IMR-90 (cell line): ENCODE measurements at regions not wholly inside any gene's neighbourhood (a gene's known extent, or its start where the extent isn't known, plus 50 kb on each side); places are given as distances from the start of the nearest gene placed in this dataset.

Experiments
- ATAC-seq: fragments of 200-7000 bp; cut with Tn5 transposase; 2 replicates; pipeline ENCODE4 v1.9.1; 2020; ENCODE audit warnings: low read depth, mild to moderate bottlenecking, moderate library complexity
- BruUV-seq: library from RNA; stranded (reverse); fragments of 400-500 nt; replicated peaks from 2 replicates; lab custom pipeline; 2021; lab: Mats Ljungman, UMichigan
- CTCF ChIA-PET: fragments of 300-600 bp; formaldehyde crosslinking; extraction: SDS; loops from one replicate; lab custom pipeline; 2021; ENCODE audit warnings: antibody characterized with exemption; lab: Yijun Ruan, JAX
- POLR2A ChIA-PET: fragments of 300-600 bp; sonication (Branson Sonifier 250); formaldehyde crosslinking; loops from one replicate; lab custom pipeline; 2022; ENCODE audit warnings: antibody characterized with exemption; ENCODE audit not compliant: unreplicated experiment; lab: Charles Lee
- DNase-seq: peaks from one replicate; pipeline ENCODE4 v3.0.0; 2013
- H2AFZ ChIP-seq: replicated peaks from 2 replicates; pipeline ENCODE3; 2013; ENCODE audit warnings: low read length, mild to moderate bottlenecking; ENCODE audit not compliant: poor library complexity
- H2AK5ac ChIP-seq: 2 replicates; pipeline ENCODE4 v1.6.1; 2013; ENCODE audit warnings: low read depth, low read length, inconsistent platforms
- H2AK9ac ChIP-seq: replicated peaks from 2 replicates; pipeline ENCODE3; 2013; ENCODE audit warnings: mild to moderate bottlenecking, low read depth, low read length, moderate library complexity; ENCODE audit not compliant: poor library complexity
- H2BK120ac ChIP-seq: 2 replicates; pipeline ENCODE4 v1.6.1; 2013; ENCODE audit warnings: low read depth, low read length, inconsistent platforms
- H2BK15ac ChIP-seq: 3 replicates; pipeline ENCODE4 v1.6.1; 2013; ENCODE audit warnings: low read depth, low read length, inconsistent platforms
- H2BK20ac ChIP-seq: 2 replicates; pipeline ENCODE4 v1.6.1; 2013; ENCODE audit warnings: low read depth, mild to moderate bottlenecking, inconsistent platforms, low read length, moderate library complexity
- H2BK5ac ChIP-seq: 2 replicates; pipeline ENCODE4 v1.6.1; 2013; ENCODE audit warnings: mild to moderate bottlenecking, low read depth, low read length, inconsistent platforms; ENCODE audit not compliant: poor library complexity, severe bottlenecking
- H3K14ac ChIP-seq: replicated peaks from 2 replicates; pipeline ENCODE4 v1.6.1; 2013; ENCODE audit warnings: low read depth, low read length, inconsistent platforms
- H3K18ac ChIP-seq: 2 replicates; pipeline ENCODE4 v1.6.1; 2013; ENCODE audit warnings: low read depth, low read length, control low read depth
- H3K23ac ChIP-seq: 2 replicates; pipeline ENCODE4 v1.6.1; 2013; ENCODE audit warnings: low read depth, low read length, inconsistent platforms
- H3K27ac ChIP-seq: 2 replicates; pipeline ENCODE4 v1.5.1; 2013; ENCODE audit warnings: mild to moderate bottlenecking, control low read depth, low read length; ENCODE audit not compliant: insufficient read depth
- H3K27me3 ChIP-seq: 2 replicates; pipeline ENCODE4 v1.6.1; 2013; ENCODE audit warnings: low read length; ENCODE audit not compliant: control insufficient read depth, insufficient read depth
- H3K36me3 ChIP-seq: 2 replicates; pipeline ENCODE4 v1.6.1; 2013; ENCODE audit warnings: low read length, mixed read lengths; ENCODE audit not compliant: control insufficient read depth, insufficient read depth
- H3K4ac ChIP-seq: 2 replicates; pipeline ENCODE4 v1.6.1; 2013; ENCODE audit warnings: low read depth, low read length, inconsistent platforms
- H3K4me1 ChIP-seq: 2 replicates; pipeline ENCODE4 v1.6.1; 2013; ENCODE audit warnings: low read length, mixed read lengths; ENCODE audit not compliant: control insufficient read depth, insufficient read depth
- H3K4me2 ChIP-seq: 2 replicates; pipeline ENCODE4 v1.6.1; 2013; ENCODE audit warnings: low read depth, mild to moderate bottlenecking, control low read depth, low read length, moderate library complexity
- H3K4me3 ChIP-seq: 2 replicates; pipeline ENCODE4 v1.5.1; 2013; ENCODE audit warnings: low read depth, mild to moderate bottlenecking, control low read depth, low read length, moderate library complexity; ENCODE audit not compliant: insufficient read depth
- H3K56ac ChIP-seq: 2 replicates; pipeline ENCODE4 v1.6.1; 2013; ENCODE audit warnings: low read length, inconsistent platforms; ENCODE audit not compliant: insufficient read depth; ENCODE audit errors: extremely low read depth
- H3K79me1 ChIP-seq, 2 experiments: 2 replicates each; pipeline ENCODE4 v1.6.1; 2013; ENCODE audit warnings: low read length in 2 of 2, inconsistent platforms in 1 of 2, low read depth in 1 of 2
- H3K9ac ChIP-seq: 2 replicates; pipeline ENCODE4 v1.6.1; 2013; ENCODE audit warnings: low read depth, low read length, control low read depth
- H3K9me1 ChIP-seq: 2 replicates; pipeline ENCODE4 v1.6.1; 2013; ENCODE audit warnings: low read length, inconsistent platforms; ENCODE audit not compliant: insufficient read depth
- H3K9me3 ChIP-seq: 2 replicates; pipeline ENCODE4 v1.6.1; 2013; ENCODE audit warnings: low read length; ENCODE audit not compliant: control insufficient read depth, insufficient read depth
- H4K20me1 ChIP-seq: 2 replicates; pipeline ENCODE4 v1.6.1; 2013; ENCODE audit warnings: low read length, inconsistent platforms; ENCODE audit not compliant: insufficient read depth
- H4K5ac ChIP-seq: 2 replicates; pipeline ENCODE4 v1.6.1; 2013; ENCODE audit warnings: mild to moderate bottlenecking, low read depth, low read length, control low read depth
- H4K8ac ChIP-seq, 2 experiments: 2 replicates each; pipeline ENCODE4 v1.6.1; 2013; ENCODE audit warnings: low read depth in 2 of 2, low read length in 2 of 2, control low read depth in 1 of 2, inconsistent platforms in 1 of 2
- H4K91ac ChIP-seq: 2 replicates; pipeline ENCODE4 v1.6.1; 2013; ENCODE audit warnings: low read depth, low read length, inconsistent platforms; ENCODE audit not compliant: insufficient read depth
- CEBPB ChIP-seq: IDR thresholded peaks from 2 replicates; pipeline ENCODE4 v1.6.1; 2012; ENCODE audit warnings: low read depth, low read length, improper control_type of control experiment
- MAFK ChIP-seq: IDR thresholded peaks from 2 replicates; pipeline ENCODE4 v1.6.1; 2012; ENCODE audit warnings: low read depth, low read length, improper control_type of control experiment
- MXI1 ChIP-seq: IDR thresholded peaks from 2 replicates; pipeline ENCODE4 v1.6.1; 2012; ENCODE audit warnings: low read depth, mild to moderate bottlenecking, low read length, moderate library complexity, borderline replicate concordance
- NFE2L2 ChIP-seq: fragments of 150-350 bp; IDR thresholded peaks from 2 replicates; pipeline ENCODE4 v1.6.1; 2016; ENCODE audit warnings: low read depth, mild to moderate bottlenecking, low read length
- RCOR1 ChIP-seq: IDR thresholded peaks from 2 replicates; pipeline ENCODE4 v1.6.1; 2012; ENCODE audit warnings: mild to moderate bottlenecking, low read length, improper control_type of control experiment; ENCODE audit not compliant: insufficient replicate concordance
- WGBS, 2 experiments: methylation state at CpG; one replicate each; pipeline versions ENCODE4 v1.1.5 to v1.1.7; 2013; ENCODE audit warnings: missing lambda C conversion rate in 2 of 2; ENCODE audit not compliant: insufficient read length in 1 of 2; ENCODE audit errors: extremely low coverage in 2 of 2; 5-methylcytosine and 5-hydroxymethylcytosine counted together
- dilution Hi-C: fragments of 300-500 bp; cut with HindIII; formaldehyde crosslinking; loops from one replicate; pipeline ENCODE4 v1.14.3; 2018; ENCODE audit warnings: low sequenced_read_pairs; ENCODE audit not compliant: unreplicated experiment
- in situ Hi-C: fragments of 300-500 bp; cut with MboI; formaldehyde crosslinking; loops from 3 replicates; pipeline ENCODE4 v1.14.3; 2019; ENCODE audit warnings: low sequenced_read_pairs, inconsistent platforms, mixed read lengths
- intact Hi-C: fragments of 100-400 bp; cut with micrococcal nuclease; formaldehyde crosslinking; loops from 2 replicates; pipeline ENCODE4 v1.10.0; 2022
- TF ChIP-seq, protein P1 (sequence below): fragments of 150-350 bp; IDR thresholded peaks from 2 replicates; pipeline ENCODE4 v1.6.1; 2016; ENCODE audit warnings: low read depth, mild to moderate bottlenecking, low read length, moderate library complexity, borderline replicate concordance

GRCh38 chr5:61966997-61967396 is 339.0 kb upstream of the KIF2A start:
- Histone ChIP-seq H4K91ac (no peak overlapping the region), H2BK20ac (no peak overlapping the region), H3K79me1 (no peaks in the 10 kb centered on the region), H3K4me3 (no peak overlapping the region), H2AK5ac (no peak overlapping the region), H3K4me1 (no peaks in the 10 kb centered on the region), H3K56ac (no peak overlapping the region), H4K5ac (no peak overlapping the region), H3K4ac (no peak overlapping the region), H2AFZ (no peak overlapping the region), H2BK5ac (no peak overlapping the region), H4K20me1 (no peaks in the 10 kb centered on the region), H2BK120ac (no peak overlapping the region), H3K36me3 (no peaks in the 10 kb centered on the region), H3K9me1 (no peaks in the 10 kb centered on the region; the same call in 1 of the 2 replicates), H3K9me3 (no peaks in the 10 kb centered on the region), H2AK9ac (no peak overlapping the region), H3K23ac (no peak overlapping the region), H3K14ac (no peak overlapping the region), H3K27ac (no peak overlapping the region), H3K9ac (no peak overlapping the region), H2BK15ac (no peak overlapping the region), H3K27me3 (no peaks in the 10 kb centered on the region), H4K8ac (no peak overlapping the region), H3K18ac (no peak overlapping the region), H3K4me2 (no peak overlapping the region)
- in situ Hi-C loops, result no loop called here
- TF ChIP-seq MXI1 (no peak), RCOR1 (no peak), CEBPB (no peak), MAFK (no peak), NFE2L2 (no peak)
- TF ChIP-seq, protein P1, sequence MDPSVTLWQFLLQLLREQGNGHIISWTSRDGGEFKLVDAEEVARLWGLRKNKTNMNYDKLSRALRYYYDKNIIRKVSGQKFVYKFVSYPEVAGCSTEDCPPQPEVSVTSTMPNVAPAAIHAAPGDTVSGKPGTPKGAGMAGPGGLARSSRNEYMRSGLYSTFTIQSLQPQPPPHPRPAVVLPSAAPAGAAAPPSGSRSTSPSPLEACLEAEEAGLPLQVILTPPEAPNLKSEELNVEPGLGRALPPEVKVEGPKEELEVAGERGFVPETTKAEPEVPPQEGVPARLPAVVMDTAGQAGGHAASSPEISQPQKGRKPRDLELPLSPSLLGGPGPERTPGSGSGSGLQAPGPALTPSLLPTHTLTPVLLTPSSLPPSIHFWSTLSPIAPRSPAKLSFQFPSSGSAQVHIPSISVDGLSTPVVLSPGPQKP, result no peak
- no TSS peak for BruUV-seq
- DNase-seq, result no peak
- WGBS, 2 experiments, result 50% methylated on average over 1 of the region's 8 CpGs; no CpG with 5 or more reads in 1 of the 2 experiments
- dilution Hi-C loops, result no loop called here
- ATAC-seq, result no peak
- POLR2A ChIA-PET, result no interaction called here
- intact Hi-C loops, result no loop called here
- CTCF ChIA-PET, result no interaction called here
